Breast epithelium (tissue), 3 donors: ENCODE measurements at regions not wholly inside any gene's neighbourhood (a gene's known extent, or its start where the extent isn't known, plus 50 kb on each side); places are given as distances from the start of the nearest gene placed in this dataset.

Experiments
- CTCF ChIP-seq, 3 donors: fragments of 450-650 bp; IDR thresholded peaks; one replicate each; pipeline ENCODE4 v1.5.1; 2016 to 2017; ENCODE audit warnings: antibody characterized with exemption in 3 of 3, mild to moderate bottlenecking in 3 of 3, moderate library complexity in 3 of 3
- POLR2AphosphoS5 ChIP-seq, 3 donors: sonication (generic); formaldehyde crosslinking; IDR thresholded peaks; one replicate each; pipeline ENCODE4 v1.6.1; 2017; ENCODE audit warnings: antibody characterized with exemption in 3 of 3

DNA sequence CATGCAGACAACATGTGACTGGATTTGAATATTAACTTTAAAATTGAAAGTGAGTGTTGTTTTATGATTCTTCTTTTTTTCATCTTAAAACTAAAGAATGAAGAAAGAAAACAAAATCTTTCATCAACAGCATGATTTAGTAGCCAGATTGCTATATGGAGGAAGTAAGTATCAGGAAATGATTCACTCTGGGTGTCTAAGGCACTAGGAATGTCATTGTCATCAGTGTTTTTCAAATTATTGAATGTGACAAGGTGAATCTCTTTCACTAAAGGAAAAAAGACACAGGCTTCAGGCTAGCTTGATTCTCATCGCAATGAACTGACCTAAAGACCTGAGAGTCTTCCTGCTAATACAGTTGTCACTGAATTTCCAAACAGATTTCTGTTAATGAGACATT, 430.1 kb downstream of the FBXO15 start:
- TF ChIP-seq CTCF (IDR thresholded peaks at IDR 0.05) (no peak), POLR2AphosphoS5 (IDR thresholded peaks at IDR 0.05) (no peak)
